22Rv1 (cell line): ENCODE measurements at regions not wholly inside any gene's neighbourhood (a gene's known extent, or its start where the extent isn't known, plus 50 kb on each side); places are given as distances from the start of the nearest gene placed in this dataset.

Experiments used
- CTCF ChIP-seq: fragments of 450-650 bp; IDR thresholded peaks from 2 replicates; pipeline ENCODE4 v1.5.1; 2017; ENCODE audit warnings: mild to moderate bottlenecking
- ZFX ChIP-seq: fragments of 450-650 bp; IDR thresholded peaks from 2 replicates; pipeline ENCODE4 v1.6.1; 2017; ENCODE audit warnings: antibody characterized with exemption, borderline replicate concordance

- no peak for TF ChIP-seq CTCF
- TF ChIP-seq ZFX, result no peak
These were observed 296.7 kb downstream of the GLRX3 start for GRCh38 chr10:130432850-130433249.
